ENCODE measurements at regions not wholly inside any gene's neighbourhood (a gene's known extent, or its start where the extent isn't known, plus 50 kb on each side); places are given as distances from the start of the nearest gene placed in this dataset.

- TF ChIP-seq CTCF (IDR thresholded peaks at IDR 0.05) (no peak), REST (IDR thresholded peaks at IDR 0.05; ENCODE audit: insufficient read depth in 1 of 2, low read depth in 2 of 2, low read length in 1 of 2) (no peak), POLR2AphosphoS5 (IDR thresholded peaks at IDR 0.05; ENCODE audit: low read depth, low read length) (no peak), SIN3A (IDR thresholded peaks at IDR 0.05; ENCODE audit: borderline replicate concordance, insufficient read depth, low read depth, low read length) (no peak), TCF7L2 (IDR thresholded peaks at IDR 0.05; ENCODE audit: low read depth, low read length) (no peak)
Measured at GRCh38 chr10:130824230-130825014, 487.1 kb downstream of the TCERG1L start.
